Chondrocyte (in vitro differentiated cells): ENCODE measurements at regions not wholly inside any gene's neighbourhood (a gene's known extent, or its start where the extent isn't known, plus 50 kb on each side); places are given as distances from the start of the nearest gene placed in this dataset.
"Not testable (repeated sequence)": the region's sequence is repeated elsewhere in the genome, so short reads cannot be mapped to it uniquely, and the experiment has no call there.

Source experiments
- DNase-seq: peaks from one replicate; pipeline ENCODE4 v3.0.0; 2021; ENCODE audit warnings: mixed read lengths, low spot score
- H3K27ac Mint-ChIP-seq: one replicate; pipeline ENCODE4 v1.8.0; 2021; ENCODE audit warnings: mild to moderate bottlenecking, moderate library complexity, mixed read lengths; ENCODE audit not compliant: unreplicated experiment
- H3K27me3 Mint-ChIP-seq: 2 replicates; pipeline ENCODE4 v1.8.0; 2021; ENCODE audit warnings: low read depth, mixed read lengths
- H3K36me3 Mint-ChIP-seq: 2 replicates; pipeline ENCODE4 v1.8.0; 2021; ENCODE audit warnings: low read depth, mixed read lengths
- H3K4me1 Mint-ChIP-seq: 2 replicates; pipeline ENCODE4 v1.8.0; 2021; ENCODE audit warnings: low read depth, mild to moderate bottlenecking, mixed read lengths
- H3K4me3 Mint-ChIP-seq: one replicate; pipeline ENCODE4 v1.8.0; 2021; ENCODE audit warnings: mild to moderate bottlenecking, moderate library complexity, mixed read lengths; ENCODE audit not compliant: unreplicated experiment
- H3K9me3 Mint-ChIP-seq: 2 replicates; pipeline ENCODE4 v1.8.0; 2021; ENCODE audit warnings: low read depth, mixed read lengths
- CTCF ChIP-seq: fragments of 200-600 bp; sonication (generic); IDR thresholded peaks from 2 replicates; pipeline ENCODE4 v1.5.0; 2021; ENCODE audit warnings: antibody characterized with exemption, mild to moderate bottlenecking, moderate library complexity

- H3K4me3 Mint-ChIP-seq, result no peak overlapping the region
- TF ChIP-seq CTCF, result no peak
- peaks cover 2% of the 10 kb centered on the region for H3K4me1 Mint-ChIP-seq
- no peak overlapping the region for H3K27ac Mint-ChIP-seq
- H3K9me3 Mint-ChIP-seq, result peaks cover 36% of the 10 kb centered on the region
- no peak for DNase-seq
- H3K36me3 Mint-ChIP-seq, result peaks cover 16% of the 10 kb centered on the region
- no peaks in the 10 kb centered on the region for H3K27me3 Mint-ChIP-seq
These were observed 560.0 kb downstream of the INSC start for GRCh38 chr11:15674756-15675155.

GRCh38 chr11:15675683-15676082, 561.0 kb downstream of the INSC start:
- TF ChIP-seq CTCF, result peak; percentile 51
- no peak for DNase-seq
- H3K4me1 Mint-ChIP-seq, result peaks cover 2% of the 10 kb centered on the region
- no peak overlapping the region for H3K27ac Mint-ChIP-seq
- H3K9me3 Mint-ChIP-seq, result peaks cover 36% of the 10 kb centered on the region
- H3K36me3 Mint-ChIP-seq, result peaks cover 17% of the 10 kb centered on the region
- no peaks in the 10 kb centered on the region for H3K27me3 Mint-ChIP-seq
- no peak overlapping the region for H3K4me3 Mint-ChIP-seq

- peaks cover 17% of the 10 kb centered on the region for H3K36me3 Mint-ChIP-seq
- H3K9me3 Mint-ChIP-seq, result peaks cover 36% of the 10 kb centered on the region
- TF ChIP-seq CTCF, result no peak
- H3K27me3 Mint-ChIP-seq, result no peaks in the 10 kb centered on the region
- no peak overlapping the region for H3K4me3 Mint-ChIP-seq
- peaks cover 11% of the 10 kb centered on the region for H3K4me1 Mint-ChIP-seq
- H3K27ac Mint-ChIP-seq, result no peak overlapping the region
- no peak for DNase-seq
These were observed 562.5 kb downstream of the INSC start for GRCh38 chr11:15677181-15677580.

- DNase-seq, result no peak
- TF ChIP-seq CTCF, result no peak
- H3K4me1 Mint-ChIP-seq, result peaks cover 10% of the 10 kb centered on the region
- H3K27me3 Mint-ChIP-seq, result no peaks in the 10 kb centered on the region
- peaks cover 6% of the 10 kb centered on the region for H3K9me3 Mint-ChIP-seq
- no peak overlapping the region for H3K27ac Mint-ChIP-seq
- no peak overlapping the region for H3K4me3 Mint-ChIP-seq
- H3K36me3 Mint-ChIP-seq, result peaks cover 5% of the 10 kb centered on the region
These were observed 568.8 kb downstream of the INSC start for GRCh38 chr11:15683528-15683927.

GRCh38 chr11:15685306-15685705, 570.6 kb downstream of the INSC start:
- Mint-ChIP-seq H3K27me3 (no peaks in the 10 kb centered on the region), H3K4me3 (no peak overlapping the region), H3K27ac (no peak overlapping the region), H3K36me3 (peaks cover 2% of the 10 kb centered on the region), H3K4me1 (peaks cover 11% of the 10 kb centered on the region), H3K9me3 (no peaks in the 10 kb centered on the region)
- no peak for TF ChIP-seq CTCF
- DNase-seq, result no peak

GRCh38 chr11:15686259-15686658, 571.5 kb downstream of the INSC start:
- H3K9me3 Mint-ChIP-seq, result not testable (repeated sequence)

More at GRCh38 chr11:15686259-15686658, 571.5 kb downstream of the INSC start:
- H3K36me3 Mint-ChIP-seq, H3K27me3 Mint-ChIP-seq, H3K4me1 Mint-ChIP-seq, H3K27ac Mint-ChIP-seq, H3K4me3 Mint-ChIP-seq, DNase-seq: not testable (repeated sequence)
